Endothelial cell (in vitro differentiated cells): ENCODE measurements at regions not wholly inside any gene's neighbourhood (a gene's known extent, or its start where the extent isn't known, plus 50 kb on each side); places are given as distances from the start of the nearest gene placed in this dataset.

Experiments
- DNase-seq: peaks from one replicate; pipeline ENCODE4 v3.0.0; 2021; ENCODE audit warnings: low spot score
- H3K27ac Mint-ChIP-seq: one replicate; pipeline ENCODE4 v1.8.0; 2021; ENCODE audit warnings: mixed read lengths, inconsistent platforms; ENCODE audit not compliant: unreplicated experiment
- H3K27me3 Mint-ChIP-seq: one replicate; pipeline ENCODE4 v1.8.0; 2021; ENCODE audit warnings: mild to moderate bottlenecking, moderate library complexity, mixed read lengths, inconsistent platforms; ENCODE audit not compliant: unreplicated experiment
- H3K36me3 Mint-ChIP-seq: one replicate; pipeline ENCODE4 v1.8.0; 2021; ENCODE audit warnings: mild to moderate bottlenecking, low read depth, mixed read lengths, inconsistent platforms; ENCODE audit not compliant: unreplicated experiment
- H3K4me1 Mint-ChIP-seq: one replicate; pipeline ENCODE4 v1.8.0; 2021; ENCODE audit warnings: mild to moderate bottlenecking, mixed read lengths, inconsistent platforms; ENCODE audit not compliant: unreplicated experiment
- H3K4me3 Mint-ChIP-seq: one replicate; pipeline ENCODE4 v1.8.0; 2021; ENCODE audit warnings: mild to moderate bottlenecking, mixed read lengths, inconsistent platforms; ENCODE audit not compliant: unreplicated experiment
- H3K9me3 Mint-ChIP-seq: one replicate; pipeline ENCODE4 v1.8.0; 2021; ENCODE audit warnings: mixed read lengths, inconsistent platforms; ENCODE audit not compliant: unreplicated experiment
- CTCF ChIP-seq: fragments of 200-600 bp; sonication (generic); IDR thresholded peaks from one replicate; pipeline ENCODE4 v1.5.0; 2021; ENCODE audit warnings: antibody characterized with exemption; ENCODE audit not compliant: unreplicated experiment

- peaks cover 10% of the 10 kb centered on the region for H3K36me3 Mint-ChIP-seq
- H3K27me3 Mint-ChIP-seq, result peaks cover 6% of the 10 kb centered on the region
- H3K27ac Mint-ChIP-seq, result no peak overlapping the region
- DNase-seq, result no peak
- H3K4me1 Mint-ChIP-seq, result peaks cover 13% of the 10 kb centered on the region
- no peak overlapping the region for H3K4me3 Mint-ChIP-seq
- no peak for TF ChIP-seq CTCF
- H3K9me3 Mint-ChIP-seq, result no peaks in the 10 kb centered on the region
Measured at GRCh38 chr3:124529826-124530571, 200.3 kb upstream of the UMPS start.

GRCh38 chr3:124530916-124531315, 199.3 kb upstream of the UMPS start:
- peaks cover 6% of the 10 kb centered on the region for H3K36me3 Mint-ChIP-seq
- TF ChIP-seq CTCF, result no peak
- H3K4me1 Mint-ChIP-seq, result peaks cover 13% of the 10 kb centered on the region
- no peak overlapping the region for H3K4me3 Mint-ChIP-seq
- peaks cover 6% of the 10 kb centered on the region for H3K27me3 Mint-ChIP-seq
- H3K9me3 Mint-ChIP-seq, result no peaks in the 10 kb centered on the region
- no peak for DNase-seq
- H3K27ac Mint-ChIP-seq, result no peak overlapping the region

GRCh38 chr3:124532071-124532470, 198.2 kb upstream of the UMPS start:
- Mint-ChIP-seq H3K36me3 (peaks cover under 1% of the 10 kb centered on the region), H3K9me3 (no peaks in the 10 kb centered on the region), H3K27me3 (peaks cover 3% of the 10 kb centered on the region), H3K27ac (no peak overlapping the region), H3K4me1 (peaks cover 13% of the 10 kb centered on the region), H3K4me3 (no peak overlapping the region)
- TF ChIP-seq CTCF, result no peak
- no peak for DNase-seq

- no peaks in the 10 kb centered on the region for H3K27me3 Mint-ChIP-seq
- no peak for TF ChIP-seq CTCF
- DNase-seq, result no peak
- no peak overlapping the region for H3K27ac Mint-ChIP-seq
- H3K4me1 Mint-ChIP-seq, result peaks cover 7% of the 10 kb centered on the region
- H3K4me3 Mint-ChIP-seq, result no peak overlapping the region
- H3K36me3 Mint-ChIP-seq, result no peaks in the 10 kb centered on the region
- H3K9me3 Mint-ChIP-seq, result no peaks in the 10 kb centered on the region
Measured at GRCh38 chr3:124535306-124535705, 194.9 kb upstream of the UMPS start.

GRCh38 chr3:124540550-124541211, 189.6 kb upstream of the UMPS start:
- H3K27me3 Mint-ChIP-seq, result no peaks in the 10 kb centered on the region
- TF ChIP-seq CTCF, result no peak
- H3K4me1 Mint-ChIP-seq, result peaks cover 8% of the 10 kb centered on the region
- no peak for DNase-seq
- H3K4me3 Mint-ChIP-seq, result no peak overlapping the region
- H3K27ac Mint-ChIP-seq, result no peak overlapping the region
- H3K9me3 Mint-ChIP-seq, result no peaks in the 10 kb centered on the region
- no peaks in the 10 kb centered on the region for H3K36me3 Mint-ChIP-seq
